Activated B cell treated with CpG ODN at 0.5 μM for 24 hours (primary cell): ENCODE measurements at regions not wholly inside any gene's neighbourhood (a gene's known extent, or its start where the extent isn't known, plus 50 kb on each side); places are given as distances from the start of the nearest gene placed in this dataset.

Experiments used
- ATAC-seq: fragments of 200-7000 bp; cut with Tn5 transposase; one replicate; pipeline ENCODE4 v1.10.0; 2021; ENCODE audit warnings: low read depth, mild to moderate bottlenecking, moderate library complexity
- CTCF ChIA-PET: fragments of 350-600 bp; sonication (Branson Sonifier 250); formaldehyde crosslinking; loops from one replicate; lab custom pipeline; 2021; ENCODE audit warnings: antibody characterized with exemption; lab: Charles Lee
- POLR2A ChIA-PET: fragments of 350-600 bp; sonication (Branson Sonifier 250); formaldehyde crosslinking; loops from one replicate; lab custom pipeline; 2021; ENCODE audit warnings: antibody characterized with exemption; lab: Charles Lee
- DNase-seq: peaks from one replicate; pipeline ENCODE4 v3.0.0; 2022
- H3K27ac Mint-ChIP-seq: one replicate; pipeline ENCODE4 v1.8.0; 2020; ENCODE audit warnings: mixed read lengths
- H3K27me3 Mint-ChIP-seq: one replicate; pipeline ENCODE4 v1.8.0; 2021; ENCODE audit warnings: mixed read lengths
- H3K36me3 Mint-ChIP-seq: one replicate; pipeline ENCODE4 v1.8.0; 2021; ENCODE audit warnings: low read depth, mixed read lengths
- H3K4me1 Mint-ChIP-seq: one replicate; pipeline ENCODE4 v1.8.0; 2021; ENCODE audit warnings: mixed read lengths
- H3K4me3 Mint-ChIP-seq: one replicate; pipeline ENCODE4 v1.8.0; 2020; ENCODE audit warnings: mild to moderate bottlenecking, mixed read lengths
- H3K9me3 Mint-ChIP-seq: one replicate; pipeline ENCODE4 v1.8.0; 2020; ENCODE audit warnings: mixed read lengths
- intact Hi-C: fragments of 100-400 bp; cut with micrococcal nuclease; formaldehyde crosslinking; loops from one replicate; pipeline ENCODE4 v1.15.1; 2024
- TF ChIP-seq, protein P1 (sequence below): fragments of 200-600 bp; IDR thresholded peaks from one replicate; pipeline ENCODE4 v1.8.0; 2022; ENCODE audit warnings: antibody characterized with exemption, mild to moderate bottlenecking

DNA sequence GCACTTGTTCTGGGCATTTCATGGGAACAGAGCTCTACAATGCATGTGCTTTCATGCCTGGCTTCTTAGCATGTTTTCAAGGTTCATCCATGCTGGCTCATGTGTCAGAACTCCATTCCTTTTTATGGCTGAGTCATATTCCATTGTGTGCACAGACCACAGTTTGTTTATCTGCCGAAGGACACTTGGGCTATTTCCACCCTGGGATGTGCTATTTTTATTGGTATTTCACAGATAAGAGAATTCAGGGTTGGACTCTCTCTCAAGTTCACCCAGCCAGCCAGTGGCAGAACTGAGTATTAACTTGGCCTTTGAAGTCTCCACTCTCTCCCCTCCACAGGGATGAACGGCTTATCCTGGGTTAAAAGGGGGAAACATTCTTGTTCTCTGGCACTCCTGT lies 190.7 kb upstream of the GPR26 start:
- intact Hi-C loops, result no loop called here
- ATAC-seq (no peak), DNase-seq (no peak)
- TF ChIP-seq, protein P1, sequence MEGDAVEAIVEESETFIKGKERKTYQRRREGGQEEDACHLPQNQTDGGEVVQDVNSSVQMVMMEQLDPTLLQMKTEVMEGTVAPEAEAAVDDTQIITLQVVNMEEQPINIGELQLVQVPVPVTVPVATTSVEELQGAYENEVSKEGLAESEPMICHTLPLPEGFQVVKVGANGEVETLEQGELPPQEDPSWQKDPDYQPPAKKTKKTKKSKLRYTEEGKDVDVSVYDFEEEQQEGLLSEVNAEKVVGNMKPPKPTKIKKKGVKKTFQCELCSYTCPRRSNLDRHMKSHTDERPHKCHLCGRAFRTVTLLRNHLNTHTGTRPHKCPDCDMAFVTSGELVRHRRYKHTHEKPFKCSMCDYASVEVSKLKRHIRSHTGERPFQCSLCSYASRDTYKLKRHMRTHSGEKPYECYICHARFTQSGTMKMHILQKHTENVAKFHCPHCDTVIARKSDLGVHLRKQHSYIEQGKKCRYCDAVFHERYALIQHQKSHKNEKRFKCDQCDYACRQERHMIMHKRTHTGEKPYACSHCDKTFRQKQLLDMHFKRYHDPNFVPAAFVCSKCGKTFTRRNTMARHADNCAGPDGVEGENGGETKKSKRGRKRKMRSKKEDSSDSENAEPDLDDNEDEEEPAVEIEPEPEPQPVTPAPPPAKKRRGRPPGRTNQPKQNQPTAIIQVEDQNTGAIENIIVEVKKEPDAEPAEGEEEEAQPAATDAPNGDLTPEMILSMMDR, result no peak
- POLR2A ChIA-PET, result no interaction called here
- no peaks in the 10 kb centered on the region for H3K4me1 Mint-ChIP-seq
- no peak overlapping the region for H3K4me3 Mint-ChIP-seq
- H3K36me3 Mint-ChIP-seq, result no peaks in the 10 kb centered on the region
- no peak overlapping the region for H3K27ac Mint-ChIP-seq
- H3K27me3 Mint-ChIP-seq, result peaks cover 3% of the 10 kb centered on the region
- H3K9me3 Mint-ChIP-seq, result no peaks in the 10 kb centered on the region
- CTCF ChIA-PET, result no interaction called here

DNA sequence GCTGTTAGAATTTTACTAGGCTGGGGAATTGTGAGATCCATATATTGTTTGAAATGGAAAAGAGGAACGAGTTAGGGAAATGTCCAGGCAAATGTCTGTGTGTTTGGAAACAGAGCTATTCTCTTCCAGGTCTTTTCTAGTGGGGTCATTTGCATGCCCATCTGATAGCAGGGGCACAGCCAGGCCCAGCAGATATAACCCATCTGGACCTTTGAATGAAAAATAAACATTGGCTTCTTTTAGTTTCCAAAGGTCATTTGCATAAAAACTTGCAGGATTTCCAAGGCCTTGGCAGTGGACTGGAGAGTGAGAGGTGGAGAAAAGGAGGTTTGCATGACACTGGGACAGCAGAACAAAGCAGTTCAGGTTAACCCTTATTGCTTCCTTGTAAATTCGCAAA lies 188.0 kb upstream of the GPR26 start:
- intact Hi-C loops, result no loop called here
- Mint-ChIP-seq H3K36me3 (no peaks in the 10 kb centered on the region), H3K27me3 (peaks cover 6% of the 10 kb centered on the region), H3K9me3 (no peaks in the 10 kb centered on the region), H3K4me3 (no peak overlapping the region), H3K27ac (no peak overlapping the region), H3K4me1 (no peaks in the 10 kb centered on the region)
- TF ChIP-seq, protein P1, result no peak
- ChIA-PET CTCF (no interaction called here), POLR2A (no interaction called here)
- DNase-seq, result no peak
- ATAC-seq, result no peak

DNA sequence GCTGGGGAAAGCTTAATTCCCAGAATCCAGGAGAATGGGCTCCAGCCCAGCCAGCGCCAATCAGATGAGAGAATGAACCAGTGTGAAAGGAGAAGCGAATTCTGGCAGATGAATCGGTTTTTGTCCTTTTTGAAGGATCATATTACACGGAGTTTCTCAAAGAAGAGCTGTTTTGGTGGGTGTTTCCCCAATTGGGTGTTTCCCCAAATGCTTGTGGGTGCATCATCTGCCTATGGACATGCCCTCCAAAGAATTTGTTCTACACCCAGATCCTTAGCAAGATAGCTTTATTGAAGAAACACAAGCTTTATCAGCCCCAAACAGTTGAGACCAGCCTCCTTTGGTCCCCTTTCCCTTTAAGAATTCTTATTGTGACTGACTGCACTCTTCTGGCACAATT lies 186.5 kb upstream of the GPR26 start:
- no peak for ATAC-seq
- TF ChIP-seq, protein P1, result no peak
- intact Hi-C loops, result no loop called here
- Mint-ChIP-seq H3K27me3 (peaks cover 4% of the 10 kb centered on the region), H3K4me3 (no peak overlapping the region), H3K36me3 (no peaks in the 10 kb centered on the region), H3K9me3 (no peaks in the 10 kb centered on the region), H3K27ac (no peak overlapping the region), H3K4me1 (no peaks in the 10 kb centered on the region)
- no peak for DNase-seq
- POLR2A ChIA-PET, result no interaction called here
- CTCF ChIA-PET, result no interaction called here

DNA sequence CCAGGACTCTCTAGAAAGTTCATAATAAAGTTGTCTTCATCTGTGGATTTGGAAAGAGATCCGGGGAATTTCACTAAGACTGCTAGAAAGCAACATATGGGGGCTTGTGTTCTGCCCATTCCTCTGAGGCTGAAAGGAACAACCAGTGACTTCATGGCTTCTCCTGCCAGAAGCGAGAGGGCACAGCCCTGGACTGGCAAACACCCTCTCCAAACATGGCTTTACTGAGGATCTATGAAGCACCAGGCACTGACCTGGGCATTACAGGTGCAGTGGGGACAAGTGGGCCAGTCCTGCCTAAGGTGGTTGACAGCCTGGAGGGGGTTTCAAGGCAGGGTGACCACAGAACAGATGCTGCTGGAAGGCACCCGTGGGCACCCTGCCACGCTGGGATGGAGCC lies 185.8 kb upstream of the GPR26 start:
- Mint-ChIP-seq H3K4me1 (no peaks in the 10 kb centered on the region), H3K4me3 (no peak overlapping the region), H3K9me3 (no peaks in the 10 kb centered on the region), H3K27ac (no peak overlapping the region), H3K27me3 (peaks cover 5% of the 10 kb centered on the region), H3K36me3 (no peaks in the 10 kb centered on the region)
- DNase-seq, result no peak
- intact Hi-C loops, result no loop called here
- POLR2A ChIA-PET, result no interaction called here
- no peak for ATAC-seq
- TF ChIP-seq, protein P1, result no peak
- CTCF ChIA-PET, result no interaction called here

DNA sequence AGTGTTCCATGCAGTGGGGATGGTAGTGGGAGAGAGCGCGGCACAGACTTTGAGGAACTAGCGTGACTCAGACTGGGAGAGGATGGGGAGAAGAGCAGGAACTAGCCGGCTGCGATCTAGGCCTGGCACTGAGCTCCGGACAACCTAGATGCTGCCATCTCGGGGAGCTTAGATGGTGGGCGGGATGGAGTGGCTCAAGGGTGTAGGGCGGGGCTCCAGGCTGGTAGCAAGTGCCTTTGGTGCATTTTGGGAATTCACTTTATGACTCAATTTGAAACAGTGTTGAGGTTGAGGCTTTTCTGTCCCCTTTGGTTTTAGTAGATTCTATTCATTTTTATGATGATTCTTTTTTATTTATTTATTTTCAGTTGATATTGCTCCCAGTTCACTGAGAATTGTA lies 185.3 kb upstream of the GPR26 start:
- no peaks in the 10 kb centered on the region for H3K4me1 Mint-ChIP-seq
- no peak for ATAC-seq
- no peaks in the 10 kb centered on the region for H3K36me3 Mint-ChIP-seq
- peaks cover 5% of the 10 kb centered on the region for H3K27me3 Mint-ChIP-seq
- H3K27ac Mint-ChIP-seq, result no peak overlapping the region
- POLR2A ChIA-PET, result no interaction called here
- no peaks in the 10 kb centered on the region for H3K9me3 Mint-ChIP-seq
- TF ChIP-seq, protein P1, result no peak
- intact Hi-C loops, result no loop called here
- no peak overlapping the region for H3K4me3 Mint-ChIP-seq
- CTCF ChIA-PET, result no interaction called here
- DNase-seq, result no peak
